ENCODE measurements at regions not wholly inside any gene's neighbourhood (a gene's known extent, or its start where the extent isn't known, plus 50 kb on each side); places are given as distances from the start of the nearest gene placed in this dataset.
"Not testable (repeated sequence)": the region's sequence is repeated elsewhere in the genome, so short reads cannot be mapped to it uniquely, and the experiment has no call there.

DNA sequence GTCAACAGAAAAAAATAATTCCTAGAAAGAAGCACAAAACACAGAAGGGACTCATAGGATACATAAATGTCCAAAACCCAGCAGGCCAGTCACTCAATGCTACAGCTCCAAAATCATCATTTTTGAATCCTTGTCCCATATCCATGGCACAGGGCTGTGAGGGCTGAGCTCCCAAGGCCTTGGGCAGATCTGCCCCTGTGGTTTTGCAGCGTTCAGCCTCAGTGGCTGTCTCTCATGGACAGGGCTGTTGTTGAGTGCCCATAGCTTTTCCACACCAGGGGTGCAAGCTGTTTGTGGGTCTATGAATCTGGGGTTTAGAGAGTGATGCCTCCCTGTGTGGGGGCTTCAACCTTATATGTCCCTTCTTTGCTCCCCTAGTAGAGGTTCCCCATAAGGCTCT, 243.2 kb downstream of the CWH43 start:
- H3K4me3 ChIP-seq (replicated peaks in 1 of 3; ENCODE audit: low read depth in 2 of 3, low read length in 3 of 3); H3K4me2 ChIP-seq (replicated peaks; ENCODE audit: extremely low read depth, low read length, poor library complexity, severe bottlenecking); H3K27me3 Mint-ChIP-seq (ENCODE audit: low read depth in 3 of 3); H3K27ac Mint-ChIP-seq; H2AFZ ChIP-seq (ENCODE audit: insufficient read depth, low read depth, low read length, poor library complexity, severe bottlenecking); H3K36me3 Mint-ChIP-seq; H4K20me1 ChIP-seq (ENCODE audit: insufficient read depth, low read length); H3K4me1 Mint-ChIP-seq; H3K4me1 ChIP-seq (ENCODE audit: control insufficient read depth in 1 of 2, insufficient read depth in 2 of 2, low read length in 2 of 2); H3K9ac ChIP-seq (ENCODE audit: insufficient read depth, low read length, poor library complexity, severe bottlenecking); H3K27ac ChIP-seq (ENCODE audit: low read depth in 1 of 2, low read length in 2 of 2); H3K79me2 ChIP-seq (ENCODE audit: insufficient read depth, low read length); DNase-seq; intact Hi-C loops (cut with micrococcal nuclease); H3K36me3 ChIP-seq (replicated peaks in 1 of 2; ENCODE audit: control insufficient read depth in 1 of 2, insufficient read depth in 2 of 2, low read length in 2 of 2); H3K27me3 ChIP-seq (ENCODE audit: control insufficient read depth in 2 of 2, insufficient read depth in 2 of 2, low read length in 2 of 2); H3K4me3 Mint-ChIP-seq: not testable (repeated sequence)
- WGBS (ENCODE audit: insufficient coverage): 67% methylated on average over 1 of the region's 1 CpG
- H3K9me3 ChIP-seq (replicated peaks in 1 of 2; ENCODE audit: control insufficient read depth in 1 of 2, insufficient read depth in 1 of 2, low read length in 2 of 2): peaks cover 4 to 17% of the 10 kb centered on the region in 2 donors
- peaks cover 0 to 22% (median 11%) of the 10 kb centered on the region in 7 donors for H3K9me3 Mint-ChIP-seq

DNA sequence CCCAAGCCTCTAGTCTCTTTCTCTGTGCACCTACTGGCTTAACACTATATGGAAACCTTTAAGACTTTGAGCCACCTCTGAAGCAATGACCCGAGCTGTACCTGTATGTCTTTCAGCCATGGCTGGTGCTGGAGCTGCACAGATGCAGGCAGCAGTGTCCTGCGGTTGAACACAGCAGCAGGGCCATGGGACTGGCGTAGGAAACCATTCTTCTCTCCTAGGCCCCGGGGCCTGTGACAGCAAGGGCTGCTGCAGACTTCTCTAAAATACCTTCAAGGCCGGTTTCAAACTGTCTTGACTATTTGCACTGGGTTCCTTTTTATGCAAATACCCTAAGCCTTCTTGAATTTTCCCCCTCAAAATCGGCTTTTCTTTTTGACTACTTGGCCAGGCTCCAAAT, 243.6 kb downstream of the CWH43 start:
- H3K4me2 ChIP-seq (replicated peaks; ENCODE audit: extremely low read depth, low read length, poor library complexity, severe bottlenecking); H3K4me3 Mint-ChIP-seq; H3K4me3 ChIP-seq (replicated peaks in 1 of 3; ENCODE audit: low read depth in 2 of 3, low read length in 3 of 3); H3K79me2 ChIP-seq (ENCODE audit: insufficient read depth, low read length); H3K27me3 Mint-ChIP-seq (ENCODE audit: low read depth in 3 of 3); H3K36me3 ChIP-seq (replicated peaks in 1 of 2; ENCODE audit: control insufficient read depth in 1 of 2, insufficient read depth in 2 of 2, low read length in 2 of 2); H3K27me3 ChIP-seq (ENCODE audit: control insufficient read depth in 2 of 2, insufficient read depth in 2 of 2, low read length in 2 of 2); DNase-seq; H3K36me3 Mint-ChIP-seq; H3K27ac Mint-ChIP-seq; intact Hi-C loops (cut with micrococcal nuclease); H3K9ac ChIP-seq (ENCODE audit: insufficient read depth, low read length, poor library complexity, severe bottlenecking); H3K4me1 Mint-ChIP-seq; H4K20me1 ChIP-seq (ENCODE audit: insufficient read depth, low read length); H2AFZ ChIP-seq (ENCODE audit: insufficient read depth, low read depth, low read length, poor library complexity, severe bottlenecking); H3K27ac ChIP-seq (ENCODE audit: low read depth in 1 of 2, low read length in 2 of 2); H3K4me1 ChIP-seq (ENCODE audit: control insufficient read depth in 1 of 2, insufficient read depth in 2 of 2, low read length in 2 of 2): not testable (repeated sequence)
- H3K9me3 ChIP-seq (replicated peaks in 1 of 2; ENCODE audit: control insufficient read depth in 1 of 2, insufficient read depth in 1 of 2, low read length in 2 of 2): peaks cover 4 to 19% of the 10 kb centered on the region in 2 donors
- 67% methylated on average over 5 of the region's 6 CpGs for WGBS (ENCODE audit: insufficient coverage)
- peaks cover 0 to 24% (median 11%) of the 10 kb centered on the region in 7 donors for H3K9me3 Mint-ChIP-seq

DNA sequence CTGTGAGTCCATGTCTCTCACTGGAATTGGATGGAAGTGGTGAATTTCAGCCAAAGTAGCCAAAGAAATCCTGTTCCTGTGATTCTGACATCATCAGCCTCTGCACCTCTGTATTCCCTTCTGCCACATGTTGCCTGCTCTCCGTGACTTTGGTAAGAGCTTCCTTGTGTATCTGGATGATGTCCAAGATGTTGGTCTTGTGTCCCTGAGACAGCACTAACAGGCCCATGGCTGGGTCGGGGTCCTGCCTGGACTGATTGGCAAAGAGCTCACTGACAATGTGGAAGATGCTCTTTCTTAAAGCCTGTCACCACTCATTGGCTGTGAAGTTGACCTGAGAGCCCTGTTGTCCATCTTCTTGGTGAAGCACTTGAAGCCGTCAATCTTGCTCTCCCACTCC, 247.3 kb downstream of the CWH43 start:
- H2AFZ ChIP-seq (ENCODE audit: insufficient read depth, low read depth, low read length, poor library complexity, severe bottlenecking); intact Hi-C loops (cut with micrococcal nuclease); H3K4me3 ChIP-seq (replicated peaks in 1 of 3; ENCODE audit: low read depth in 2 of 3, low read length in 3 of 3); H3K4me1 ChIP-seq (ENCODE audit: control insufficient read depth in 1 of 2, insufficient read depth in 2 of 2, low read length in 2 of 2); H3K27me3 ChIP-seq (ENCODE audit: control insufficient read depth in 2 of 2, insufficient read depth in 2 of 2, low read length in 2 of 2); H3K36me3 ChIP-seq (replicated peaks in 1 of 2; ENCODE audit: control insufficient read depth in 1 of 2, insufficient read depth in 2 of 2, low read length in 2 of 2); H4K20me1 ChIP-seq (ENCODE audit: insufficient read depth, low read length); H3K27me3 Mint-ChIP-seq (ENCODE audit: low read depth in 3 of 3); H3K27ac ChIP-seq (ENCODE audit: low read depth in 1 of 2, low read length in 2 of 2); H3K4me3 Mint-ChIP-seq; DNase-seq; H3K4me1 Mint-ChIP-seq; H3K27ac Mint-ChIP-seq; H3K79me2 ChIP-seq (ENCODE audit: insufficient read depth, low read length); H3K36me3 Mint-ChIP-seq; H3K9ac ChIP-seq (ENCODE audit: insufficient read depth, low read length, poor library complexity, severe bottlenecking); H3K4me2 ChIP-seq (replicated peaks; ENCODE audit: extremely low read depth, low read length, poor library complexity, severe bottlenecking): not testable (repeated sequence)
- WGBS (ENCODE audit: insufficient coverage): 60% methylated on average over 1 of the region's 3 CpGs
- peaks cover 4 to 27% (median 11%) of the 10 kb centered on the region in 7 donors for H3K9me3 Mint-ChIP-seq
- peaks cover 10 to 26% of the 10 kb centered on the region in 2 donors for H3K9me3 ChIP-seq (replicated peaks in 1 of 2; ENCODE audit: control insufficient read depth in 1 of 2, insufficient read depth in 1 of 2, low read length in 2 of 2)

DNA sequence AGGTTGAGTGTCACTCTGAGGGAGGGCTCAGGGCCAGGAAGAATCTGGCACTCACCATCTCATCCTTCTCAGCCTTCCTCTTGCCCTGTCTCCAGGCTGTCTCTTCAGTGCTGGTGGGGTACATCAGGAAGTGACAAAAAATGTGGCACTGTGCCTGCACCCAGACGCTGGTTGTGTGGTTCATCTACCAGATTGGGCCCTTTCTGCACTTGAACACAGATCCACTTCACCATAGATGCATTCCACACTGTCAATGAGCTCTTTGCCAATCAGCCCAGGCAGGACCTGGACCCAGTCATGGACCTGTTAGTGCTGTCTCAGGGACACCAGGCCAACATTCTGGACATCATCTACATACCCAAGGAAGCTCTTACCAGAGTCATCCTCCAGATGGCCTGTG, 247.7 kb downstream of the CWH43 start:
- H3K27me3 ChIP-seq (ENCODE audit: control insufficient read depth in 2 of 2, insufficient read depth in 2 of 2, low read length in 2 of 2); H3K4me3 Mint-ChIP-seq; intact Hi-C loops (cut with micrococcal nuclease); H3K9ac ChIP-seq (ENCODE audit: insufficient read depth, low read length, poor library complexity, severe bottlenecking); H3K27me3 Mint-ChIP-seq (ENCODE audit: low read depth in 3 of 3); H3K27ac ChIP-seq (ENCODE audit: low read depth in 1 of 2, low read length in 2 of 2); H3K4me3 ChIP-seq (replicated peaks in 1 of 3; ENCODE audit: low read depth in 2 of 3, low read length in 3 of 3); H2AFZ ChIP-seq (ENCODE audit: insufficient read depth, low read depth, low read length, poor library complexity, severe bottlenecking); DNase-seq; H3K36me3 Mint-ChIP-seq; H4K20me1 ChIP-seq (ENCODE audit: insufficient read depth, low read length); H3K79me2 ChIP-seq (ENCODE audit: insufficient read depth, low read length); H3K4me1 ChIP-seq (ENCODE audit: control insufficient read depth in 1 of 2, insufficient read depth in 2 of 2, low read length in 2 of 2); H3K4me1 Mint-ChIP-seq; H3K36me3 ChIP-seq (replicated peaks in 1 of 2; ENCODE audit: control insufficient read depth in 1 of 2, insufficient read depth in 2 of 2, low read length in 2 of 2); H3K4me2 ChIP-seq (replicated peaks; ENCODE audit: extremely low read depth, low read length, poor library complexity, severe bottlenecking): not testable (repeated sequence)
- WGBS (ENCODE audit: insufficient coverage): 60% methylated on average over 1 of the region's 1 CpG
- H3K9me3 ChIP-seq (replicated peaks in 1 of 2; ENCODE audit: control insufficient read depth in 1 of 2, insufficient read depth in 1 of 2, low read length in 2 of 2): peaks cover 10 to 26% of the 10 kb centered on the region in 2 donors
- Mint-ChIP-seq H3K27ac (peak overlapping the region in 1 of 7 donors; percentile 50), H3K9me3 (peaks cover 4 to 27% (median 11%) of the 10 kb centered on the region in 7 donors)
